COLO829 (cell line): ENCODE measurements at regions not wholly inside any gene's neighbourhood (a gene's known extent, or its start where the extent isn't known, plus 50 kb on each side); places are given as distances from the start of the nearest gene placed in this dataset.
A peak's percentile ranks its signal among the peaks of the same experiment; 100 is the strongest.
"Not testable (repeated sequence)": the region's sequence is repeated elsewhere in the genome, so short reads cannot be mapped to it uniquely, and the experiment has no call there.

Experiments used
- DNase-seq: peaks from one replicate; pipeline ENCODE4 v3.0.0; 2012; ENCODE audit warnings: low spot score

DNA sequence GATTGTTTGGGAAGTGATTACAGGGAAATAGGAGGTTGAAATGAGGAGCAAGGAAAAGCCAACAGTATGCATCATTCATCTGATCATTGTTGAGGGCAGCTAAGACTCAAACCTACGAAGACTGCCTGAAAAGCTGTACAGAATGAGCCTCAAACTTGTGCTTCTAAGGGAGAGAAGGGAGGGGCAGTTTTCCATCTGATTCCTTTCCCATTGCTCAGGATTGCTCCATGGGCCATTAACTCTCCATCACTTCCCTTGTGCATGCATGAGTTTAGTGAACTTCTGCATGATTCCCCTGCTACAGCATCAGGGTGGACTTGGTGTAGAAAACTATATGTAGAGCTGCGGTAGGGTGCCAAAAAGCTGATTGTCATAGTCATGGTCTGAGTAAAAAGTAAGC is 742.7 kb upstream of the SLC35B3 start:
- DNase-seq, result no peak

DNA sequence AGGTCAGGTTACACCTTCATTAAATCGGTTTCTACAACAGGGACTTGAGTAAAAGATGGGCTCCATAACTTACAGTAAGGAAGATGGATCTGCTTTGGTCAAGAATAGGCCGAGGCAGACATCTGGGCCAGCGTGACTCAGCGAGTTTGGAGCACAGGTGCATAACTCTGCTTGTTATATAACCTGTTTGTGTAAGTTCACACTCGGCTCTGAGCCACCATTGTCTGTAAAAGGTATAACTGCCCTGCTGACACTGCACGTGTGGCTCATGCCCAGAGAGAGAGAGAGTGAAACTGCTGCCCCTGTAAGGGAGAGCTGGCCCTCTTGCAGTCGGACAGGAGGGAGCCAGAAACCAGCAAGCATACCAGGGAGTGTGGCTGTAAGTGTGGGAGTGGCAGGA is 737.9 kb upstream of the SLC35B3 start:
- no peak for DNase-seq

DNA sequence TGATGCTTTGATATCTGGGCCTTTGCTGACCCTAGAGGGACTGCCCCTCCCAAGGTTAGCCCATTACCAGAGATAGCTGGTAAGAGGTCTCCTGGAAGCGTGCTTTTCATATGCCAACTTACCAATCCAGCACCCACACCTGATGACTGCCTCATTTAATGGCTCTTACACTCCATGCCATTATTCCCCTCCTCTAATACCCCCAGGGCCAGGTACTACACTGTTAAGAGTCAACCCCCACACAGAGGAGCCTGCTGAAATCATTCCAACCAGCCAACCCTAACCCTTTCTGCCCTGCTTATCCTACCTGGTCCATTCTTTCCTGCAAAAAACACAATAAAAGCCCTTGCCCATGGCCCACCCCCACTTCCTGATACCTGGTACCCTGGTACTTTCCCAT is 736.8 kb upstream of the SLC35B3 start:
- DNase-seq, result no peak

DNA sequence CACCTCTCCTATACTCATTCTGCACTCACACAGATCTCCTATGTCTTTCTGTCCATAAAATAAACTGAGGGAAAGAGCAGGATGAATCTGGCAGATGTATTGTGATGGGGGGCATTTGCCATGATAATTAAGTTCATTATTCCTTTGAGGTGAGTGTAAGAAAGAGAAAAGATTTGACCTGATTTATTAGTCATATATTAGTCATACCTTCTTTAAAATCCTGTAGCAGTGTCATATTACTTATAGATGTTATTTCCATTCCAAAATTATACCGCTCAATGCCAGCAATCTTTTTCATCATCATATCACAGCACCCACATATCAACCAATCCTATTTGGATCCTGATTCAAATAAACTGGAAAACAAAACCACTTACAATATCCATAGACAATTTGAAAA is 733.3 kb upstream of the SLC35B3 start:
- no peak for DNase-seq

DNA sequence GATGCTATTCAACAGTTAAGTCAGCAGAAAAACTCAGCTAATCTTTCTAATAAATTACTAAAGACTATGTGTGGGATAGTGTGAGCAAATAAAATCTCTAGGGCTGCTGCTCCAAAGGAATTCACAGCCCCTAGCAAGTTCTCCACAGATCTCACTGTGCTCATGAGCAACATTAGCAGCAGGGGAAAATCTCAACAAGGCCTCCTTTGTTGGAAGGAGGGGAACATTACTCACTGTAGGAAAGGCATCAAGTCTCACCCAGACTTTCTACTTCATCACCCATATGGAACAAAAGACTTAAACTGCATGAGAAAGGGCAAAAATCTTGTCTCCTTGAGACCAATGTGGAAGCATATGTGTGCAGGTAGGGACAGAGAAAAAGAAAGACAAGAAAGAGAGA is 726.4 kb upstream of the SLC35B3 start:
- peak; percentile 23 for DNase-seq

DNA sequence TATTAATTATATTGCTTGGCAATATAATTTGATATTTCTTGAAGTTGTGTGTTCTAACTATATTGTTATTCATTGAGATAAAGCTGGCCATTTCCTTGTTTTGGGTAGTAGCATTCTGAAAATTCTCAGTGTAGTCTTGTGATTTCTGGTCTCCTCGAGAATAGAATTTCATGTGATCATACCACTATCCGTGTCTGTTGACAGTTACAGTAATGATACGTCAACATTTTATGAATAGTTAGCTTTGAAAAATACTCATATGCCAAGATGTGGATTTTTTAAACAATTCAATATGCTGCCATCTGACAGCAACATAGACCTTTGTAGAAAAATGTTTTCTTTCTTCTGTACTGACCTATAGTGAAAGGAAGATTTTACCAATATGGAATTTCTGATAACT is 723.7 kb upstream of the SLC35B3 start:
- DNase-seq, result no peak

DNA sequence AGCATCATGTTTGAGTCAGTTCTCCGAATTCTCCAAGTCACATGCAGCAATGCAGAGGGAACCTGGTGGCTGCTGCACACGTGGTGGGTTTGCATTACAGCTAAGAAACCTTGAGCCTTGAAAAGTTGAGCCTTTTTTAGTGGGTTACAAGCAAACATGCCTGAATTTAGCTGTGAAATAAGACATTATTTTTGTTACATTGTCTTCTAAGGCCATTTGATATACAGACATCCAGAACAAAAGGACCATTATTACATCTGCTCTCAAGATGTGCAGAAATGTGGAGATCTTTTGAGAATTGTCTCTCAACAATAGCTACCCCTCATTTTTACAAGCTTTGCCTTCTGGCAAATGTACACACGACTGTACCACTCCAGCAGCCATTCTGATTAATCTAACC is 720.5 kb upstream of the SLC35B3 start:
- no peak for DNase-seq

DNA sequence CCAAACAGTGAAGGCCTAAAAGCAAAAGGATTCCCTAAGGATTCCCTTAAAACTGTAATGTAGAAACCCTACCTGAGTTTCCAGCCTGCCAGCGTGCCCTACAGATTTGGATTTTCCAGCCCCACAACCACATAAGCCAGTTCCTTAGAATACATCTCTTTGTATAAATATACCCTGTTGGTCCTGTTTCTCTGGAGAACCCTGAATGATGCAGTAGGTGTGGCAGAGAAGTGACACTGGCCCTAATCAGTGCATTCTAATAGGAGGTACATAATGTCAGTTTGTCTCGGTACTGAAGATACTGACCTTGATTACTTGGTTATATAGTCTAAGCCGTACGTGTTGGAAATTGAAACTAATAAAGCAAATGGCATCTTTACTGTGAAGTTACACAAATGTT is 707.8 kb upstream of the SLC35B3 start:
- no peak for DNase-seq

DNA sequence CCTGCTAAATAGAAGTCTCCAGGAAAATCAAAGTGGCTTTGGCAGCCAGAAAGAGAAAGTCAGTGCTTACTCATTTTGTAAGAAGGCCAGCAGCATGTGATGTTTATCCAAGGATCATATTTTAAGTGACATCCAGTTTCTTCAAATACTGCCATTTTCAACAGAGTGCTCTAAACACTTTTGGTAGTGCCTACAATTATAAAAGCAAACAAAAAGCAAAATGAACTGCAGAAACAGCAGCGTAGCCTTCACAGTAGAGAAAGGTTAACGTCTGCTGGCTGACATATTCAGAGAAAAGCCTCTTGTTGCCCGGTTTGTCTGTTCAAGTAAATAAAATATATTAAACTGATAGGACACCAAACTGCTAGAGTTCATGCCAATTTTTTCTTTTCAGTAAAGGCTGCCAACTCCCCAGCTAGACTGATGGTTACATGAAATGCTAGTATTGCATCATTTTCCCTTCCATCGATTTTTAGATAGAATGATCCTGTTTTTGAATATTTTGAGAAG is 705.7 kb upstream of the SLC35B3 start:
- no peak for DNase-seq

DNA sequence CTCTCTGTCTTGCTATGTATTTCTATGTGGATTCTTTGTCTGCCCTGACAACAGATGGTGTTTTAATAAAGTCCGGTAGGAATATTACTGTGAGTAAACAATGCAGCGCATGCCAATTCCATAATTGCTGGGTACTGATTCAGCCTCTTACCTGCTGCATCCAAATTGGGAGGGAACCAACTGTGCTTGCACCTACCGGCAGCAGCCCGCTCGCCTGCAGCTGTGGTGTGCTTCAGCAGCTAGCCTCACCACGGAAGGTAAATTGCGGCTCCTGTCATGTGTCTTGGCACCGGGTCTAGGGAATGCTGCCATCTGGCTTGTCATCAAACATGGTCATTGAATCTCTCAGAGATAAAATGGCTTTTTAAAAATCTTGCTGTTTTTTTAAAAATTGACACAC is 704.8 kb upstream of the SLC35B3 start:
- no peak for DNase-seq

DNA sequence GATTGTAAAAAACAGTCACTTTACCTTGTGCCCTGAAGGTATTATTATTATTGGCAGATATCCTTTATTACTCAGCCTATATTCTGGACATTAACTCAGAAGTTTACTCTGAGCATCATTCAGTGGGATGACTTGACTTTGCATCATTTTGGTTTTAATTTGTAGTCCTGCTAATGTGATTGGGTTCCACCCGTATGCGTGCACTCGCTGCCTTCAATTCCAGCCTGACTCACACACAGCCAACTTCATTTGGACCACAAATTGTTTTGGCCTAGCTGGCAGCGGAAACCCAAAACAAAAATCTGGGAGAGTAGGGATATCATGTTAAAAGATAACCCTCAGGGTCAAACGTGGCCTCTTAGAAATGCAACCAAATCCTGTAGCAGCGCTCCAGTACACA is 704.4 kb upstream of the SLC35B3 start:
- no peak for DNase-seq

DNA sequence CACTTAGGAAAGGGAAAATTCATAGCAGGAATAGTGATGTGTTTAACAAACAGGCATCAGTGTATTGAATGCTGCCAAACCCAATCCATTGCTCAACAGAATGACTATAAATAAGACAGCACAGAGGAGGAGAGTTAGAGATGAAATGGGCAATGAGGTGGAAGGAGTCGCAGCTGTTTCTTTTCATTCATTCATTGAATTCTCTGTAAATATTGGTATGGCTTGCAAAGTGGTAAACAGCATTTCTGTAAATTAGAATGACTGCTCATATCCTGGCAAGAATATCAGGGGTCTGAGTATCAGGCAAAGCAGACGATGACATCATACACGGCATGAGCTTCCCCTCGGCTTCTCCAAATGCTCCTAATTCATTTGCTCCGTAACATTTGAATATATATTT is 703.6 kb upstream of the SLC35B3 start:
- DNase-seq, result no peak

DNA sequence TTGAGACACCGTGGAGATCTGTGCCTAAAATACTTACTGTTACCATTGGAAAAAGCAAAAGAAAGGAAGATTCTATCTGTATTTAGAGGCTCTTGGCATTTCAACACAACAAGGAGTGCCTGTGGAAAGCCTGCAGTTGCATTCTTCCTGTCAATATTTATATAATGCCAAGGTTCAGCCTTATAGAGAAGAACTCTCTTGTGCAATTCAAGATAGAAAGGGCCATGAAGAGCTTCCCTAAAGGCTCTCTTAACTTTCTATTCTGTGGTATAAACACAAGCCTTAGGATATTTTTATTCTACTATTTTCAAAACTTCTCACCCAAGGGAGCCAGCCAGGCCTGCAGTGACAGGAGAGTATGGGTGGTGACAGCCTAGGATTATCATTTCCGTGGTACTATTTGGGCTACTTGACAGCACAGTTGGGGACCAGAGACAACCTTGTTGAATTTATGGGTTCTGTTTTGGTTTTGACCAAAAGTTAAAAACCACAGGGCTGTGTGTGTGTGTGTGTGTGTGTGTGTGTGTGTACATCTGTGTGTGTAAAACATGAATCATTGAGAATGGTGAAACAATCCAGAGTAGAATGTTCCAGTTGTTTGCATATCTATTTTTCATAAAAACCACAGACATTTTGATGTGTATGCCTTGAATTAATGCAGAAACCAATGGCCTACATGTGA is 700.9 kb upstream of the SLC35B3 start:
- no peak for DNase-seq

DNA sequence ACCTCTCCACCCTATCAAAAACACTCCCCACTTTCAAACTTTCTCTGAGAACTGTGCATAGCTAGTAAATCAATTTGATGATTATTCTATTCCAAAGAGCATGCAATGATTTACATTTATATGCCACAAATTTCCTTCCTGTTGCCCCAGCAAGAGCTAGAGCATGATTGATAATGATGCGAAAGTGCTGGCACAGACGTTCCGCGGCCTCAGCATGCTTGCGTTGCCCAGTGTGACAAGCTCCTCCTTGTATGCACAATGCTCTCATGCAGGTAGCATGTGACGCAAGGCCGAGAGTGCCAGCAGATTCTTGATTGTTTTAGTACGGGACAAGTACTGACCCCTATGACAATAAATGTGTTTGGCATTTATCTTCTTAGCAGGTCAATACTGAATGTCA is 696.3 kb upstream of the SLC35B3 start:
- no peak for DNase-seq

DNA sequence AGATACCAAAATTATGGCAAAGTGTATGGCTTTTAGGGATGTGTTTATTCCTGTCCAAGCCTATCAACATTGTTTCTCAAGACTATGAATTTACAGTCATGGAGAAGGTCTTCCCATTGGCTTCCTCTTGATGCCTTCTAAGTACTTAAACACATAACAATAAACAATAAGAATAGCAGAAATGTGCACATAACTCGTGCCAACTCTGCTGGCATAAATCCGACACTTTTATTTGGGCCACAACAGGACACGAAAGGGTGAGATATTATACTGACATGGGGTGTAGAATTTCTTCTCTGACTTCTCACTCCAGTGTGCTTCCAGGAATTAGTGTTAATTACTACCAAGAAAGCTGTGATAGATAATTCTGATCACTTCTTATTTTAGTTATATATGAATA is 695.9 kb upstream of the SLC35B3 start:
- DNase-seq, result no peak

DNA sequence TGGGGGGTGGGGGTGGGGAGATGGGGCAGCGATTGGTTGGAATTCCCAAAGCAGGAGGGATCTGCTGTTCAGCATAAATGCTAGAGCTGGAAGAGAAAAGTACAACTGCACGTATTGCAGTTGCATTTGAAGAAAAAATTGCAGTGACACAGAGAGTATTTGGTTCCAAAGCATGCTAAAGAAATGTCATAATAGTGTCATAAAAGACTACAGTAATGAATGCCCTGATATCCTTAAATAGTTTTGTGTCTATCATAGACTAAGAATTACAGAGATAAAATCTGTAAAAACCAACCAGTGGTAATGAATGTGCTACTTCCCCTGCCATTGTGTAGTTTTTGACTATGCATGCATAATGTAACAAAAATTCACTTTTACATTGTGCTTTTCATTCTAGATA is 693.6 kb upstream of the SLC35B3 start:
- no peak for DNase-seq

DNA sequence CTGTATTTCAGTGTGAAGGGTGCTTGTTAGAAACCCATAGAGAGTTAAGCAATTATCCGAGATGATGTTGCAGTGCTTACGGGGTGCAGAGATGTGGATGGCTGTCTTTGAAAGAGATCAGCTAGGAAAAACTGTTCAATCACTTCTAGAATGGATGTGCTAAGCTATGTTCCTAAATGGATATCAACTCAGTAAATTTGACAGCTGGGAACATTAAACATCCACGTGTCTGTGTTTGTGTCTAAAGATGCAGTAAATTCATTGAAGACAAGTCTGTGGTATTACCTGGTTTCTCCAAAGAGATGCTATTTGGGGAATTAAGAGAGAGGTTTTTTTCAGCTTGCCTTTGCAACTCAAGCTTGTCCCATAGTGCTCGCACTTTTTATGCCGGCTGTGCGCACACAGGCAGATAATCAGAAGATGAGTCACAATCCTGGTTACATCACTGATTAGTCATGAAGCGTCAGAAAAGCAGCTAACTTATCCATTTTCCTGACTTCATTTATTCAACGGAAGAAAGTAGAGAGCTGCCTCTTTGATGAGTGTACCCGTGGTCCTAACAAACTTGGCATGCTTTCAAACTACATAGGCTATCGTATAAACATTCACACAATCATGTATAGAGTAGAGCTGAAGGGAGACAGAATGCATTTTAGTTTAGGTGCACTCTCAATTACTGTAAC is 691.7 kb upstream of the SLC35B3 start:
- peak; percentile 80 for DNase-seq

DNA sequence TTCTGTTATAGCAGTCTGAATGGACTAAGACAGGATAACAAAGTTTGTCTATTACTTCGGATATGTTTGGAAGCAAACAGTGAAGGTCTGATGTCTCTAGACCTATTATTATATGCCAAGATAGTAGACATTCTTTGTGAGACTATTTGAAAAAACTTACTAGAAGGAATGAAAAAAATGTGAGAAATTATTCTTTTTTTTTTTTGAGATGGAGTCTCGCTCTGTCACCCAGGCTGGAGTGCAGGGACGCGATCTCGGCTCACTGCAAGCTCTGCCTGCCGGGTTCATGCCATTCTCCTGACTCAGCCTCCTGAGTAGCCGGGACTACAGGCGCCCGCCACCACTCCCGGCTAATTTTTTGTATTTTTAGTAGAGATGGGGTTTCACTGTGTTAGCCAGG is 690.7 kb upstream of the SLC35B3 start:
- not testable (repeated sequence) for DNase-seq

DNA sequence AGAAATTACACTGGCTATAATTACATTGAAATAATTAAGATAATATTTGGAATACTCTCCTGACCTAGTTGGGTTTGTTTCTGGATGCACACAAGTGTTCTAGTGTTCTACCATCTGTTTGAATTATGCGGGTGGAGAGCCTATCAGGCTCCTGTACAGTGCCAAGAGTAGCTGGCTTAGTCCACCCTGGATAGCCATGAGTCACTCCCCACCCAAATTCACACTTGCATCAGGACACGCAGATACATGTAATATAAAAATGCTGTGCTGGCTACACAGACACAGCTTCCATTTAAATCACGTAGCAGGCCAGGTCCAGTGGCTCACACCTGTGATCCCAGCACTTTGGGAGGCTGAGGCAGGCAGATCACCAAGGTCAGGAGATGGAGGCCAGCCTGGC is 686.2 kb upstream of the SLC35B3 start:
- no peak for DNase-seq

DNA sequence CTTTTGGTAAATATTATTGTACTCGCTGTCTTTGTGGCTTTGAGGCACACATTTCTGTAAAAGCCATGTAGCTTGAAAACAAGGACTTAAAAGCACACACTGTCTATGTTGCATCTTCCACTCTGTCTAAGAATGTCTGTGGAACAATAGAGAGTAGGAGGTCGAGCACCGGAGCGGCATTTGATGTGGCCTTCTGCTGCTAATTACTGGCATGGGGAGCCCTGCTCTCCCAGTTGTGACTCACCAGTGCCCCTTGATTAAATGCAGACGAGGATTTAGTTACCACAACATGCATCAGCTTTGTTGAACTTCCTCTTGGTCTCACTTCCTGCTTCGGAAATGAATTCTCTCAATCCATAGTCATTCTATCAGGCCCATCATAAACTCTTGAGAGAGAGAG is 680.7 kb upstream of the SLC35B3 start:
- DNase-seq, result no peak

DNA sequence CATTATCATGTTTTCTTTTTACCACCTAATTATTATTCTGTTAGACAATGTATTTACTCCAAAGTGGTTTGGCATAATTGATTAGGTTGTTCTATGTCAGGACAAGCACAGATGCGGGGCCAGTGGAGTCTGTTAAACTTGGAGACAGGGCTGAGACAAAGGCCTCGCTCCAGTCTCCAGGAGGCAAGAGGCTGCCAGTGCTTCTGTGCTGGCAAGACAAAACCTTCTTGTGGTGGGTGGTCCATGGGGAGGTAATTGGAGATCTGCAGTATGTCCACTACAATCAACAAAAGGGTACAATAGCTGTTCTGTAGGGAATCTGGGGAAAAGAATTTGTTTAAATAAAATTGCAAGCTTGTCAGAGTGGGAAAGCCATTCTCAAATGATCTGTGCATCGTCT is 677.2 kb upstream of the SLC35B3 start:
- DNase-seq, result no peak

DNA sequence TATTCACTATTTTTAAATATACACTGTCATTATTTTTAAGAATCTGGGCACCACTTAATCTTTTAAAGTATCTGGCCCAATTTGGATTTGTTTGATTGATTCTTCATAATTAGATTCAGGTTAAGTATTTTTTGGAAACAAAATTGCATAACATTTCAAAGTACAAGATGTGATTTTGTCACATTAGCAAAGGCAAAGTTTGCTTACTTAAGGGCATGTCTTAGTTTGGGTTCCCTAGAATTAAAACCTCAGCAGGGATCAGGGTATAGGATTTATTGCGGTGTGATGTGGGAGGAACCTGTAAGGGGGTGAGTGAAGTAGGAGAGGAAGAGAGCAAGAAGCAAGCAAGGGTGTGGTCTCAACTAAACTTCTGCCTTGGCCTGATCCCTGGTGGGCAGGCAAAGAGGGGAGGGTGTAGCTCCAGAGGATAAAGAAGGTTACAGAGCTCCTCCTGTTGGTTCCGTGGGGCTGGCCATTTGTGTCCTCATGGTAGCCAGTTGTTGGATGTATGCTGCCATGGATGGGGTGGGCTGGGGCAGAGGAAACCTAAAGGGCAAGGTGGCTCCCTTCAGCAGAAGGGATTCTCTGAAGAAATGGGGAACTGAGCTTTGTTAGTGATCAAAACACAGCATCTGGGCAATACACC is 668.7 kb upstream of the SLC35B3 start:
- DNase-seq, result no peak

DNA sequence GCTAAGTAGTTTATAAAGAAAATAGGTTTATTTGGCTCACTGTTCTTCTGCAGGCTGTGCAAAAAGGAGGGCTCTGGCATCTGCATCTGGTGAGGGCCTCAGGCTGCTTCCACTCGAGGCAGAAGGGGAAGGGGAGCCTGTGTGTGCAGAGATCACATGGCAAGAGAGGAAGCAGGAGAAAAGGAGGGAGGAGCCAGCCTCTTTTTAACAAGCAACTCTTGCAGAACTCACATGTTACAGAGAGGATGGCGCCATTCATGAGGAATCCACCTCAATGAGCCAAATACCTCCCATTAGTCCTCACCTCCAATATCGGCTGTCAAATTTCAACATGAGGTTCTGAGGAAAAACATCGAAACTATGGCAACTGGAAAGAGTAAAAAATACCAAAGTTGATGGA is 666.6 kb upstream of the SLC35B3 start:
- no peak for DNase-seq
